DND-41 (cell line): ENCODE measurements at regions not wholly inside any gene's neighbourhood (a gene's known extent, or its start where the extent isn't known, plus 50 kb on each side); places are given as distances from the start of the nearest gene placed in this dataset.

ENCODE experiments used
- EZH2 ChIP-seq: IDR thresholded peaks from 3 replicates; pipeline ENCODE4 v1.6.1; 2012; ENCODE audit warnings: borderline replicate concordance, low read depth, mild to moderate bottlenecking, moderate library complexity, low read length, inconsistent platforms; ENCODE audit not compliant: severe bottlenecking
- TF ChIP-seq, protein P1 (sequence below): IDR thresholded peaks from 2 replicates; pipeline ENCODE4 v1.5.1; 2012; ENCODE audit warnings: borderline replicate concordance, low read length, moderate library complexity, mild to moderate bottlenecking; ENCODE audit not compliant: poor library complexity, severe bottlenecking; ENCODE audit errors: extremely low read depth

DNA sequence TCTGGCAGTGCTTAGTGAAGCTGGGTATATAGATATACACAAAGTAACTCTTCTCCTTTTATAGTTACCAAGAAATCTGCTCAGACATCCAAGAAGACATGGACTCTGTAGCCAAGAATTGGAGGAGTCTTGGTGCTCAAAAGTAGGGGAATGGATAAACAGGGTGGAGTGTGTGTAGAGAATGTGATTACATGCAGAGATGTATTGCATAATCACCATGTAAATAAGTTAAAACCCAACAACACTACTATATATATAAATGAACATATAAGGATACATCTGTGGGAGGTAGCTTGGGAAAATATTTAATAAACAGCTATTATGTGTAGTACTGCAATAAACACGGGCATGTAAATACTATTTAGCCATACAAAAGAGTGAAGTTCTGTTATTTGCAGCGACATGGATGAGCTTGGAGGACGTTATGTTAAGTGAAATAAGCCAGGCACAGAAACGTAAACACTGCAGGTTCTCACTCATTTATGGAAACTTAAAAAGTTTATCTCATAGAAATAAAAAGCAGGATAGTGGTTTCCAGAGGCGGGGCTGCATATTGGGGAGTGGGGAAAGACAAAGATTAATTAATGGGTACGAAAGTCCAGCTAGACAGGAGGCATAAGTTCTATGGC lies 207.5 kb downstream of the TENT4A start:
- TF ChIP-seq, protein P1, sequence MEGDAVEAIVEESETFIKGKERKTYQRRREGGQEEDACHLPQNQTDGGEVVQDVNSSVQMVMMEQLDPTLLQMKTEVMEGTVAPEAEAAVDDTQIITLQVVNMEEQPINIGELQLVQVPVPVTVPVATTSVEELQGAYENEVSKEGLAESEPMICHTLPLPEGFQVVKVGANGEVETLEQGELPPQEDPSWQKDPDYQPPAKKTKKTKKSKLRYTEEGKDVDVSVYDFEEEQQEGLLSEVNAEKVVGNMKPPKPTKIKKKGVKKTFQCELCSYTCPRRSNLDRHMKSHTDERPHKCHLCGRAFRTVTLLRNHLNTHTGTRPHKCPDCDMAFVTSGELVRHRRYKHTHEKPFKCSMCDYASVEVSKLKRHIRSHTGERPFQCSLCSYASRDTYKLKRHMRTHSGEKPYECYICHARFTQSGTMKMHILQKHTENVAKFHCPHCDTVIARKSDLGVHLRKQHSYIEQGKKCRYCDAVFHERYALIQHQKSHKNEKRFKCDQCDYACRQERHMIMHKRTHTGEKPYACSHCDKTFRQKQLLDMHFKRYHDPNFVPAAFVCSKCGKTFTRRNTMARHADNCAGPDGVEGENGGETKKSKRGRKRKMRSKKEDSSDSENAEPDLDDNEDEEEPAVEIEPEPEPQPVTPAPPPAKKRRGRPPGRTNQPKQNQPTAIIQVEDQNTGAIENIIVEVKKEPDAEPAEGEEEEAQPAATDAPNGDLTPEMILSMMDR: no peak
- no peak for TF ChIP-seq EZH2
